Stimulated activated naive B cell treated with anti-CD40 and anti-IgM and Interleukin-4, amounts not matched to agents 10 μg/mL and 1 μg/mL and 100 μg/mL, for 72 hours (primary cell): ENCODE measurements at regions not wholly inside any gene's neighbourhood (a gene's known extent, or its start where the extent isn't known, plus 50 kb on each side); places are given as distances from the start of the nearest gene placed in this dataset.
A peak's percentile ranks its signal among the peaks of the same experiment; 100 is the strongest.
"Not testable (repeated sequence)": the region's sequence is repeated elsewhere in the genome, so short reads cannot be mapped to it uniquely, and the experiment has no call there.

Source experiments
- ATAC-seq, 2 donors: fragments of 150-1000 bp; cut with Tn5 transposase; replicated peaks; 2 replicates each; pipeline ENCODE4 v1.10.0; 2021; ENCODE audit warnings: moderate library complexity in 1 of 2
- DNase-seq: peaks from one replicate; pipeline ENCODE4 v3.0.0; 2021
- H3K27ac Mint-ChIP-seq: one replicate; pipeline ENCODE4 v1.8.0; 2022; ENCODE audit warnings: mild to moderate bottlenecking, mixed read lengths
- H3K27me3 Mint-ChIP-seq, 2 donors: one replicate each; pipeline ENCODE4 v1.8.0; 2022; ENCODE audit warnings: mixed read lengths in 2 of 2
- H3K36me3 Mint-ChIP-seq, 2 donors: one replicate each; pipeline ENCODE4 v1.8.0; 2022; ENCODE audit warnings: mixed read lengths in 2 of 2, mild to moderate bottlenecking in 1 of 2
- H3K4me1 Mint-ChIP-seq, 2 donors: one replicate each; pipeline ENCODE4 v1.8.0; 2022; ENCODE audit warnings: mixed read lengths in 2 of 2, mild to moderate bottlenecking in 1 of 2
- H3K4me3 Mint-ChIP-seq, 2 donors: one replicate each; pipeline ENCODE4 v1.8.0; 2022; ENCODE audit warnings: mild to moderate bottlenecking in 2 of 2, mixed read lengths in 2 of 2, moderate library complexity in 1 of 2
- H3K9me3 Mint-ChIP-seq, 2 donors: one replicate each; pipeline ENCODE4 v1.8.0; 2022; ENCODE audit warnings: mixed read lengths in 2 of 2, mild to moderate bottlenecking in 1 of 2

GRCh38 chr5:124007675-124008398 lies 495.9 kb downstream of the CSNK1G3 start:
- Mint-ChIP-seq H3K4me1 (no peaks in the 10 kb centered on the region), H3K27me3 (no peaks in the 10 kb centered on the region), H3K27ac (no peak overlapping the region), H3K36me3 (peaks cover 0 to 8% of the 10 kb centered on the region in 2 donors), H3K4me3 (no peak overlapping the region), H3K9me3 (peaks cover 12 to 15% of the 10 kb centered on the region in 2 donors)
- no peak for ATAC-seq
- no peak for DNase-seq

GRCh38 chr5:124001036-124001615 lies 489.1 kb downstream of the CSNK1G3 start:
- DNase-seq (no peak), ATAC-seq (no peak)
- Mint-ChIP-seq H3K27ac (no peak overlapping the region), H3K9me3 (peaks cover 1 to 2% of the 10 kb centered on the region in 2 donors), H3K27me3 (no peaks in the 10 kb centered on the region), H3K36me3 (peaks cover 0 to 2% of the 10 kb centered on the region in 2 donors), H3K4me1 (peaks cover 0 to 6% of the 10 kb centered on the region in 2 donors), H3K4me3 (no peak overlapping the region)

- Mint-ChIP-seq H3K9me3 (no peaks in the 10 kb centered on the region), H3K27me3 (no peaks in the 10 kb centered on the region), H3K4me1 (peaks cover 0 to 6% of the 10 kb centered on the region in 2 donors), H3K4me3 (no peak overlapping the region), H3K27ac (no peak overlapping the region), H3K36me3 (no peaks in the 10 kb centered on the region)
- no peak for ATAC-seq
- no peak for DNase-seq
Observed at GRCh38 chr5:124000538-124000937, 488.6 kb downstream of the CSNK1G3 start.

DNA sequence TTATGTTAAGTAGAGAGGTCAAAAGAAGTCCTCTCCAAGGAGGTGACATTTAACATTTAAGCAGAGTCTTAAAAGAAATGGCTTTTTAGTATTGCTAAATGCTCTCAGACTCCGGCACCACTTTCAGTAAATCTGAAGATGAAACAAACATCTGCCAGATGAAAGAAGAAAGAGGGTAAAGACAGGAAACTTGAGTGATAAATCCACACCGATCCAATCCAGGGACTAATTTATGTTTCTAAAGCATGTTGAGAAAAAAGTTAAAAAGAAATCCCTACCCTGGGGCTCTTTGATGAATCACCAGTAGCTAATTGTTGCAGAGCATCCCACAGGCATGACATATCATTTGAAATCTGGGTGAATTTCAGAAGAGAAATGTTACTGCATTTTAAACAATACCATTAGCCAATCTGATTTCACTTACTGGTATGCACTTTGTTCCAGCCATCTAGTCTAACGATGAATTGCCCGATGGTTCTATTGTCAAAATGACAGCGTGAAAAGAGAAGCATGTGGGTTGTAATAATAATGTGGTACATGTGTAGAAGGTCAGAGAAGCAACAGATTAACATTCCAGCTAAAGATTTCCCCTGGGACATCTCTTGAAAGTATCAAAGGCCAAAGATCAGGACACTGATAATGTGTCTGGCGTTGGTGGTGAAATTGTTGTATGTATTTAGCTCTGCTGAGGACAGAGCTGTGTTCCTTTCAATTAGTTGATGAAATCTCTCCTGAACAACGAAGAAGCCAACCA lies 485.7 kb downstream of the CSNK1G3 start:
- Mint-ChIP-seq H3K4me1 (peaks cover 0 to 6% of the 10 kb centered on the region in 2 donors), H3K9me3 (no peaks in the 10 kb centered on the region), H3K4me3 (no peak overlapping the region), H3K36me3 (no peaks in the 10 kb centered on the region), H3K27ac (no peak overlapping the region), H3K27me3 (no peaks in the 10 kb centered on the region)
- DNase-seq (no peak), ATAC-seq (no peak)

GRCh38 chr5:123997064-123997461 lies 485.1 kb downstream of the CSNK1G3 start:
- Mint-ChIP-seq H3K36me3 (no peaks in the 10 kb centered on the region), H3K27me3 (no peaks in the 10 kb centered on the region), H3K9me3 (no peaks in the 10 kb centered on the region), H3K27ac (no peak overlapping the region), H3K4me1 (peaks cover 0 to under 1% of the 10 kb centered on the region in 2 donors), H3K4me3 (no peak overlapping the region)
- ATAC-seq (no peak), DNase-seq (no peak)

DNA sequence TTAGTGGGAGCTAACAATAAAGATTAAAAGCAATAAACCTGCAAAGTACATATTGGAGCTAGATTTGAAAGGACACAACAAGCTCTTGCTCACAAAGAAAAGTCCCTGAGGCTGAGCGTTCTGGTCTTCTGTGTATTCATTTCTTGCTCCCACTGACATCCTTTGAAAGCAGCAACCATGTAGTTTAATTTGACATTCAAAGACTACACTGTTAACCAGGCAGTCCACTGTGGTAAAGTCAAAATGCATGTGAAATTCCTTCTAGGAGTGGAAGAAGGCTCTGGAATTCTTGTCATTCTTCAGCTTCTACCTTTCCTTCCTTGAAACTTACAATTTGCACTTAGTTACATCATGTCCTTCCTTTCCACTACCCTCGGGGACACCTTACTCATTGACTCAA lies 480.7 kb downstream of the CSNK1G3 start:
- Mint-ChIP-seq H3K4me1 (no peaks in the 10 kb centered on the region), H3K4me3 (no peak overlapping the region), H3K27me3 (no peaks in the 10 kb centered on the region), H3K36me3 (no peaks in the 10 kb centered on the region), H3K27ac (no peak overlapping the region), H3K9me3 (no peaks in the 10 kb centered on the region)
- no peak for ATAC-seq
- no peak for DNase-seq

DNA sequence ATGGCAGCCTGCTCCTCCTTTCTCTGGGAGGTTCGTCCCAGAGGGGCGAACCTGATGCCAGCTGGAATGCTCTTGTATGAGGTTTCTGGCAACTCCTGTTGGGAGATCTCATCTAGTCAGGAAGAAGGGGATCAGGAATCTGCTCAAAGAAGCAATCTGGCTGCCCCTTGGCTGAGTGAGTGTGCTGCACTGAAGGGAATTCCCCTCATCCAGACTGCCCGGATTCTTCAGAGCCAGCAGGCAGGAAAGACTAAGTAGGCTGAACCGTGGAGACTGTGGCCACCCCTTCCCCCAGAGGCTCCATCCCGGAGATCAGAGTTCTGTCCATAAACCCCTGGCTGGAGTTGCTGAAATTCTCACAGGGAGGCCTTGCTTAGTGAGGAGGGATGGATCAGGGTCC lies 476.0 kb downstream of the CSNK1G3 start:
- Mint-ChIP-seq H3K4me1 (peaks cover 0 to 6% of the 10 kb centered on the region in 2 donors), H3K4me3 (no peak overlapping the region), H3K36me3 (peaks cover 2 to 15% of the 10 kb centered on the region in 2 donors), H3K27me3 (no peaks in the 10 kb centered on the region), H3K27ac (no peak overlapping the region), H3K9me3 (peaks cover 20 to 24% of the 10 kb centered on the region in 2 donors)
- DNase-seq (no peak), ATAC-seq (no peak)

DNA sequence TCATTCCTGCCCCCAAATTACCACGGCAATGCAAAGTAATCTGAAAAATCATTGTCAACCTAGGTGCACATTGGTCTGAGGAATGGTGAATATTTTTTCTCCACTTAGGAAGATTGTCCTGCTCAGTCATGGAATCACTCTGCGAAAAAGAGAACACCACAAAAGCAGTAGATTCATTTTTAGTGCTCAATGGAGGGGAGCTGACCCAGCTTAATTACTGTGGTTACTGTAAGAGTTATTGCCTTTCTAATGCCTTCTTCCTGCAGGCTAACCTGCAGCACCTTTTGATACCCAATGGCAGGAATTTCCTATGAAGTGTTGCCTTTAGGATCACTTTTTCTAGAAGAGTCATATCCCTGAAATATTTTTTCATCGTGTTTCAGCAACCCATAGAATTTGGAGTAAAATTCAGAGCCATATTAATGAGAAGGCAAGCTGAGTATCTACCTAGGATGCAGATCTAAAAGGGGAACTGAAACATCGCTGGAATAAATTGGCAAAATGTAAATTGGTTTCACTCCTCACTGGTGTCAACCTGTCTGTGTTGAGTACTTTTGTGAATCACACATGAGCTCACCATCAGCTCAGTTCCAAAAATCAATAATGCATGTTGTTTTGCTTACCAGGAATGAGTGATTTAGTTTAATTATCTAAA lies 464.5 kb downstream of the CSNK1G3 start:
- H3K4me1 Mint-ChIP-seq = peaks cover 15 to 39% of the 10 kb centered on the region in 2 donors
- H3K36me3 Mint-ChIP-seq = peaks cover 5 to 9% of the 10 kb centered on the region in 2 donors
- no peak overlapping the region for H3K27ac Mint-ChIP-seq
- DNase-seq (no peak), ATAC-seq (peak; percentile 89 to 96)
- H3K9me3 Mint-ChIP-seq = peaks cover 9 to 11% of the 10 kb centered on the region in 2 donors
- H3K4me3 Mint-ChIP-seq = no peak overlapping the region
- H3K27me3 Mint-ChIP-seq = peaks cover 0 to 7% of the 10 kb centered on the region in 2 donors

DNA sequence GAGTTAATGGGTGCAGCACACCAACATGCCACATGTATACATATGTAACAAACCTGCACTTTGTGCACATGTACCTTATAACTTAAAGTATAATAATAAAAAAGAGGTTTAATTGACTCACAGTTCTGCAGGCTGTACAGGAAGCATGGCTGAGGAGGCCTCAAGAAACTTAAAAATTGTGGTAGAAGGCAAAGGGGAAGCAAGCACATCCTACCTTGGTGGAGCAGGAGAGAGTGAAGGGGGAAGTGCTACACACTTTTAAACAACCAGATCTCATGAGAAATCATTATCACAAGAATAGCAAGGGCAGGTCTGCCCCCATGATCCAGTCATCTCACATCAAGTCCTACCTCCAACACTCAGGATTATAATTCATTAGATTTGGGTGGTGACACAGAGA lies 463.5 kb downstream of the CSNK1G3 start:
- not testable (repeated sequence) for H3K27ac Mint-ChIP-seq, H3K27me3 Mint-ChIP-seq, DNase-seq, H3K36me3 Mint-ChIP-seq, H3K4me3 Mint-ChIP-seq
- Mint-ChIP-seq H3K4me1 (peaks cover 15 to 39% of the 10 kb centered on the region in 2 donors), H3K9me3 (peaks cover 11 to 13% of the 10 kb centered on the region in 2 donors)
- ATAC-seq = peak; percentile 72 to 75

- Mint-ChIP-seq H3K9me3 (peaks cover 4 to 5% of the 10 kb centered on the region in 2 donors), H3K4me3 (no peak overlapping the region), H3K36me3 (peaks cover 0 to 4% of the 10 kb centered on the region in 2 donors), H3K27me3 (no peaks in the 10 kb centered on the region), H3K4me1 (peaks cover 0 to 11% of the 10 kb centered on the region in 2 donors), H3K27ac (no peak overlapping the region)
- no peak for ATAC-seq
- no peak for DNase-seq
Observed at GRCh38 chr5:123966781-123967180, 454.8 kb downstream of the CSNK1G3 start.

DNA sequence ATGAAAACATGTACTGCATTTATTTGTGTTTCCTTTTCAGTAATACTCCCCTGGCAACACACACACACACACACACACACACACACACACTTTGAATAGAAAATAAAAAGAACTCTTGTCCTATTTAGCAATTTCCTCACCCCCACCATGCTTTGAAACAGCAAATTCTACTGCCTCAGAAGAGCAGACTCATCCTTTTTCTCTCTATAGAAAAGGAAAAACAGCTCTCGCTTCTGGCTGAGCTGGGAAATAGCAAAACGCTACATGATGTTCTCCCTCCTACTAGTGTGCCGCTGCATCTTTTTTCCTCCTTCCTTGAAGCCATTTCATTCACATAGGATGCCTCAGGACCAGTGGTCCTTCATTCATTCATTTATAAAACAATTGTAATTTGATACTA lies 453.6 kb downstream of the CSNK1G3 start:
- no peak for ATAC-seq
- Mint-ChIP-seq H3K9me3 (peaks cover 0 to 4% of the 10 kb centered on the region in 2 donors), H3K36me3 (peaks cover 0 to 4% of the 10 kb centered on the region in 2 donors), H3K4me1 (peaks cover 0 to 11% of the 10 kb centered on the region in 2 donors), H3K27me3 (no peaks in the 10 kb centered on the region), H3K4me3 (no peak overlapping the region), H3K27ac (no peak overlapping the region)
- DNase-seq = no peak

GRCh38 chr5:123964884-123965283 lies 452.9 kb downstream of the CSNK1G3 start:
- no peak overlapping the region for H3K4me3 Mint-ChIP-seq
- H3K27me3 Mint-ChIP-seq = no peaks in the 10 kb centered on the region
- ATAC-seq = no peak
- H3K9me3 Mint-ChIP-seq = peaks cover 0 to 4% of the 10 kb centered on the region in 2 donors
- H3K27ac Mint-ChIP-seq = no peak overlapping the region
- peaks cover 0 to 11% of the 10 kb centered on the region in 2 donors for H3K4me1 Mint-ChIP-seq
- no peak for DNase-seq
- H3K36me3 Mint-ChIP-seq = peaks cover 0 to 4% of the 10 kb centered on the region in 2 donors

DNA sequence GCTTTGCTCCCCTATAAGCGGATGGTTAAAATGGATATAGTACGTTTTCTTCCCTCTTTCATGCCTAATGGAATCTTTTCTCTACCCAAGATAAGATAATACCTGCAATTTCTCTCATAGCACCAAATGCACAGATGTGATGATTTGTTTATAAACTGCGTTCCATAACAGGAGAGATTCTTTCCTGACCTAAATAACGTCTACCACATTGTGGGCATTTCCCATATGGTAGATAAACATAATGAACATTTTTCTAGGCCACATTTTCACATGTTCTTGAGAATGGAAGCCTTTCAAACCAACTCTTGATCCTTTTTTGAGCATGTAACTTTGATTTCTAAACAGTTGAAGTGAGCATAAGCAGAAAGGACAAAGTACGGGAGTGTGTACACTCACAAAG lies 448.5 kb downstream of the CSNK1G3 start:
- no peak for ATAC-seq
- Mint-ChIP-seq H3K27ac (no peak overlapping the region), H3K4me3 (no peak overlapping the region), H3K4me1 (peaks cover 0 to 11% of the 10 kb centered on the region in 2 donors), H3K9me3 (peaks cover 0 to 2% of the 10 kb centered on the region in 2 donors), H3K36me3 (no peaks in the 10 kb centered on the region), H3K27me3 (no peaks in the 10 kb centered on the region)
- DNase-seq = no peak

DNA sequence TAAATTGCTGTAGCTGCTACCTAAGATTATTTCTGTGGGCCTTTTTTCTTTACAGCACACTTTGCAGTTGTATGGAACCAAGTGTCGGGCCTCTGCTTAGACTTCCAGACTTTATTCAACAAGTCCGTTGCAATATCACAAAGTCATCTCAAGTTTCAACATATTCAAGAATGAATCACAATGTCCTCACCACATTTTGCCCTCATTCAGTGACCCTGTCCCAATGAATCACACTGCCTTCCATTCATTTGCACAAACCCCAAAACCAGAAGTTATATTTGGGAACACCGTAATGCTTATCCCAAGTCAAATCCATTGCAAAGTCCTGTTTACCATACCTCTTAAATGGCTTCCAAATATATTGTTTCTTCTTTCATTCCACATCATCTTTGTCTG lies 439.6 kb downstream of the CSNK1G3 start:
- no peak for ATAC-seq

More for the DNA sequence above, 439.6 kb downstream of the CSNK1G3 start:
- H3K4me3 Mint-ChIP-seq = no peak overlapping the region
- no peaks in the 10 kb centered on the region for H3K4me1 Mint-ChIP-seq
- no peaks in the 10 kb centered on the region for H3K36me3 Mint-ChIP-seq
- DNase-seq = no peak
- H3K27ac Mint-ChIP-seq = no peak overlapping the region
- peaks cover 0 to 7% of the 10 kb centered on the region in 2 donors for H3K9me3 Mint-ChIP-seq
- no peaks in the 10 kb centered on the region for H3K27me3 Mint-ChIP-seq
